Naive thymus-derived CD4-positive, alpha-beta T cell (primary cell): ENCODE measurements at regions not wholly inside any gene's neighbourhood (a gene's known extent, or its start where the extent isn't known, plus 50 kb on each side); places are given as distances from the start of the nearest gene placed in this dataset.

Experiments
- ATAC-seq: fragments of 150-1000 bp; cut with Tn5 transposase; 2 replicates; pipeline ENCODE4 v1.10.0; 2021; ENCODE audit warnings: mild to moderate bottlenecking, moderate library complexity
- CTCF ChIA-PET: fragments of 350-600 bp; sonication (Branson Sonifier 250); formaldehyde crosslinking; loops from one replicate; lab custom pipeline; 2021; ENCODE audit warnings: antibody characterized with exemption; lab: Charles Lee
- POLR2A ChIA-PET: fragments of 350-600 bp; sonication (Branson Sonifier 250); formaldehyde crosslinking; loops from one replicate; lab custom pipeline; 2021; ENCODE audit warnings: antibody characterized with exemption, inconsistent platforms; lab: Charles Lee
- DNase-seq, 9 donors: peaks; one replicate each; pipeline versions ENCODE4 v3.0.0 to v3.0.0-alpha.2; 2020 to 2022; ENCODE audit warnings: mixed read lengths in 1 of 9
- H3K27ac ChIP-seq: one replicate; pipeline ENCODE4 v1.7.0; 2013; ENCODE audit warnings: mild to moderate bottlenecking, low read depth, low read length, moderate library complexity
- H3K27me3 ChIP-seq, 2 donors: one replicate each; pipeline ENCODE4 v1.7.0; 2013; ENCODE audit warnings: low read length in 2 of 2, mild to moderate bottlenecking in 2 of 2, moderate library complexity in 2 of 2; ENCODE audit not compliant: control insufficient read depth in 2 of 2, insufficient read depth in 2 of 2
- H3K36me3 ChIP-seq, 3 experiments: 1 replicate in 2 of 3; 2 replicates in 1 of 3; pipeline ENCODE4 v1.7.0; 2013; ENCODE audit warnings: low read length in 3 of 3, mild to moderate bottlenecking in 3 of 3, moderate library complexity in 1 of 3; ENCODE audit not compliant: insufficient read depth in 3 of 3, control insufficient read depth in 2 of 3
- H3K4me1 ChIP-seq, 2 donors: one replicate each; pipeline ENCODE4 v1.7.0; 2013; ENCODE audit warnings: low read length in 2 of 2, mild to moderate bottlenecking in 2 of 2, moderate library complexity in 1 of 2; ENCODE audit not compliant: control insufficient read depth in 2 of 2, insufficient read depth in 2 of 2
- H3K4me3 ChIP-seq: 2 replicates; pipeline ENCODE4 v1.7.0; 2013; ENCODE audit warnings: mild to moderate bottlenecking, low read length
- H3K9me3 ChIP-seq, 3 experiments: 1 replicate in 2 of 3; 2 replicates in 1 of 3; pipeline ENCODE4 v1.7.0; 2013; ENCODE audit warnings: low read length in 3 of 3; ENCODE audit not compliant: control insufficient read depth in 2 of 3
- H3K27ac Mint-ChIP-seq, 9 donors: one replicate each; pipeline ENCODE4 v1.8.0; 2020 to 2022; ENCODE audit warnings: mixed read lengths in 9 of 9, mild to moderate bottlenecking in 8 of 9, moderate library complexity in 5 of 9, inconsistent platforms in 2 of 9
- H3K27me3 Mint-ChIP-seq, 5 donors: one replicate each; pipeline ENCODE4 v1.8.0; 2021 to 2022; ENCODE audit warnings: mixed read lengths in 5 of 5, mild to moderate bottlenecking in 1 of 5
- H3K36me3 Mint-ChIP-seq, 5 donors: one replicate each; pipeline ENCODE4 v1.8.0; 2020 to 2022; ENCODE audit warnings: mixed read lengths in 5 of 5, mild to moderate bottlenecking in 3 of 5, inconsistent platforms in 1 of 5
- H3K4me1 Mint-ChIP-seq, 7 donors: one replicate each; pipeline ENCODE4 v1.8.0; 2020 to 2022; ENCODE audit warnings: mixed read lengths in 7 of 7, mild to moderate bottlenecking in 3 of 7, inconsistent platforms in 1 of 7
- H3K4me3 Mint-ChIP-seq, 10 donors: one replicate each; pipeline ENCODE4 v1.8.0; 2020 to 2022; ENCODE audit warnings: mild to moderate bottlenecking in 10 of 10, mixed read lengths in 10 of 10, moderate library complexity in 6 of 10, inconsistent platforms in 2 of 10
- H3K9me3 Mint-ChIP-seq, 11 donors: one replicate each; pipeline ENCODE4 v1.8.0; 2020 to 2022; ENCODE audit warnings: mixed read lengths in 11 of 11, mild to moderate bottlenecking in 4 of 11, inconsistent platforms in 1 of 11, moderate library complexity in 1 of 11
- intact Hi-C, 2 donors: fragments of 100-400 bp; cut with micrococcal nuclease; formaldehyde crosslinking; loops; one replicate each; pipeline ENCODE4 v1.15.1; 2023

- ChIA-PET CTCF (no interaction called here), POLR2A (no interaction called here)
- H3K27me3 ChIP-seq = no peaks in the 10 kb centered on the region
- Mint-ChIP-seq H3K4me1 (peaks cover 0 to 21% (median 4%) of the 10 kb centered on the region in 7 donors), H3K27me3 (no peaks in the 10 kb centered on the region), H3K9me3 (peaks cover 0 to 1% (median 0%) of the 10 kb centered on the region in 11 donors), H3K27ac (no peak overlapping the region), H3K4me3 (no peak overlapping the region), H3K36me3 (no peaks in the 10 kb centered on the region)
- H3K4me3 ChIP-seq = no peak overlapping the region
- H3K27ac ChIP-seq = no peak overlapping the region
- intact Hi-C loops = no loop called here
- no peaks in the 10 kb centered on the region for H3K4me1 ChIP-seq
- DNase-seq = no peak
- no peaks in the 10 kb centered on the region for H3K9me3 ChIP-seq
- no peaks in the 10 kb centered on the region for H3K36me3 ChIP-seq
- ATAC-seq = no peak
Measured at GRCh38 chr12:87660291-87660690, 368.9 kb downstream of the C12orf50 start.

DNA sequence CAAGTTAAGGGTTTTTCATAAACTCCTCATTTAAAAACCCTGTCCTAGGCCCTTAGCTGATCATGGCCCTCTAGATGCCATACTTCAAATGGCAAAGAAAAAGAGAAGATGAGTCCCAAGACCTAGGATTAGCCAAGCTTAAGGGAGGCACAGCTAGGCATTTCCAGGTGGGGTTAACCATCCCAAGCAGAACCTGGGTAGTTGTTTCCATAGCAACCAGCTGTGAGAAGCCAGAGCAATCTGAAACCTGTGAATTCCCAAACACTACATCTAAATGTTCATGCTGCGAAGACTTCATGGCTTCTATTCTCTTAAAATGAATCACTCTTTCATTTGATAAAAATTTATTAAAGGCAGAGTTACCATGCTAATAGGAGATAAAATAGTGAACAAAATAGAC is 372.9 kb downstream of the C12orf50 start:
- H3K4me3 ChIP-seq = no peak overlapping the region
- peaks cover 0 to 3% (median 0%) of the 10 kb centered on the region in 11 donors for H3K9me3 Mint-ChIP-seq
- H3K27ac Mint-ChIP-seq = no peak overlapping the region
- no peaks in the 10 kb centered on the region for H3K36me3 Mint-ChIP-seq
- CTCF ChIA-PET = no interaction called here
- DNase-seq = no peak
- no peaks in the 10 kb centered on the region for H3K9me3 ChIP-seq
- peaks cover 0 to 2% (median 0%) of the 10 kb centered on the region in 7 donors for H3K4me1 Mint-ChIP-seq
- no peak for ATAC-seq
- no peak overlapping the region for H3K27ac ChIP-seq
- no peaks in the 10 kb centered on the region for H3K36me3 ChIP-seq
- intact Hi-C loops = no loop called here
- H3K27me3 ChIP-seq = no peaks in the 10 kb centered on the region
- no peaks in the 10 kb centered on the region for H3K27me3 Mint-ChIP-seq
- POLR2A ChIA-PET = no interaction called here
- H3K4me3 Mint-ChIP-seq = no peak overlapping the region
- no peaks in the 10 kb centered on the region for H3K4me1 ChIP-seq

GRCh38 chr12:87651670-87652425 is 377.4 kb downstream of the C12orf50 start:
- Histone ChIP-seq H3K27ac (no peak overlapping the region), H3K27me3 (no peaks in the 10 kb centered on the region), H3K36me3 (no peaks in the 10 kb centered on the region), H3K4me3 (no peak overlapping the region), H3K9me3 (no peaks in the 10 kb centered on the region), H3K4me1 (no peaks in the 10 kb centered on the region)
- ATAC-seq (no peak), DNase-seq (no peak)
- H3K4me1 Mint-ChIP-seq = no peaks in the 10 kb centered on the region
- no peaks in the 10 kb centered on the region for H3K36me3 Mint-ChIP-seq
- intact Hi-C loops = no loop called here
- H3K4me3 Mint-ChIP-seq = no peak overlapping the region
- no peak overlapping the region for H3K27ac Mint-ChIP-seq
- POLR2A ChIA-PET = no interaction called here
- peaks cover 0 to 5% (median 0%) of the 10 kb centered on the region in 11 donors for H3K9me3 Mint-ChIP-seq
- H3K27me3 Mint-ChIP-seq = no peaks in the 10 kb centered on the region
- CTCF ChIA-PET = no interaction called here

DNA sequence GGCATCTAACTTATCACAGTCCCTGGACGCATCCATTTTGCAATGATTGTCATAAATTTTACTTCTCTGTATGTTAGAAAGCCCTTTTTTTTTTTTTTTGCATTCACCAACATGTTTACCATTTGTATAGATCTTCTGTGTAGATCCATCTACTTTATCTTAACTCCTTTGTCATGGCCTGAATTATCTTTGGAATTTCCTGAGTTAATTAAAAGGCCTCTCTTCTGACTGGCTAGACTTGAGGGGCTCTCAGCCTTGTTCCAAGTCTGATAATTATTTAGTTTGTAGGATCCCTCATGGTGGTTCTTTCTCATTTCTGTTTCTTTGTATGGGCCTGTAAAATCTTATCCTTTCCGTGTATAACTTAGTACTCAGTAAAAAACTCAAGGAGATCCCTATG is 387.0 kb downstream of the C12orf50 start:
- Histone ChIP-seq H3K27me3 (no peaks in the 10 kb centered on the region), H3K36me3 (no peaks in the 10 kb centered on the region), H3K4me1 (no peaks in the 10 kb centered on the region), H3K9me3 (no peaks in the 10 kb centered on the region), H3K4me3 (no peak overlapping the region), H3K27ac (no peak overlapping the region)
- no peak for ATAC-seq
- H3K27ac Mint-ChIP-seq = no peak overlapping the region
- H3K27me3 Mint-ChIP-seq = no peaks in the 10 kb centered on the region
- peaks cover 0 to 5% (median 0%) of the 10 kb centered on the region in 11 donors for H3K9me3 Mint-ChIP-seq
- DNase-seq = no peak
- H3K4me3 Mint-ChIP-seq = no peak overlapping the region
- CTCF ChIA-PET = no interaction called here
- no peaks in the 10 kb centered on the region for H3K4me1 Mint-ChIP-seq
- POLR2A ChIA-PET = no interaction called here
- H3K36me3 Mint-ChIP-seq = no peaks in the 10 kb centered on the region
- intact Hi-C loops = no loop called here

- H3K4me1 ChIP-seq = no peaks in the 10 kb centered on the region
- no peak overlapping the region for H3K27ac Mint-ChIP-seq
- ChIA-PET CTCF (no interaction called here), POLR2A (no interaction called here)
- no peaks in the 10 kb centered on the region for H3K27me3 Mint-ChIP-seq
- H3K9me3 Mint-ChIP-seq = peaks cover 0 to 12% (median 0%) of the 10 kb centered on the region in 11 donors
- intact Hi-C loops = no loop called here
- H3K4me1 Mint-ChIP-seq = no peaks in the 10 kb centered on the region
- H3K27ac ChIP-seq = no peak overlapping the region
- no peaks in the 10 kb centered on the region for H3K9me3 ChIP-seq
- no peaks in the 10 kb centered on the region for H3K27me3 ChIP-seq
- ATAC-seq (no peak), DNase-seq (no peak)
- no peak overlapping the region for H3K4me3 ChIP-seq
- H3K4me3 Mint-ChIP-seq = no peak overlapping the region
- no peaks in the 10 kb centered on the region for H3K36me3 Mint-ChIP-seq
- H3K36me3 ChIP-seq = no peaks in the 10 kb centered on the region
Measured at GRCh38 chr12:87618199-87618598, 411.0 kb downstream of the C12orf50 start.

DNA sequence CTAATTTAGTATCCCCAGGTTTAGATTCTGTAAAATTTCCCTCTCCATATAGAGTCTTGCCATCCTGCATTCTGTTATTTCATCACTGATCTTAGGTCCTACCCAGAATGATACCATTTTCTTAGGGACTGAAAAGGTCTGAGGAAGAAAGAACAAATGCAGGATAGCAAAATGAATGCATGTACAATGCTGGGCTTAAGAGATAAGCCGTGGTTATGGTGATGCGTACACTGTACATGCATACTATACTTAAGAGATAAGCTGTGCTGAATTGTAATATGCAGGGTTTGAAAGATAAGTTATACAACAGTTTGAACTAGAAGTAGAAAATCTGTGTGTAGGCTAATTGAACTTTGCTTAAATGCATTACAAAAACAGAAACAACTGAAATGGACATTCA is 416.2 kb downstream of the C12orf50 start:
- DNase-seq = no peak
- Mint-ChIP-seq H3K4me3 (no peak overlapping the region), H3K36me3 (no peaks in the 10 kb centered on the region), H3K27ac (no peak overlapping the region), H3K27me3 (no peaks in the 10 kb centered on the region), H3K4me1 (no peaks in the 10 kb centered on the region), H3K9me3 (peaks cover 0 to 11% (median 0%) of the 10 kb centered on the region in 11 donors)
- ChIA-PET POLR2A (no interaction called here), CTCF (no interaction called here)
- Histone ChIP-seq H3K27ac (no peak overlapping the region), H3K4me1 (no peaks in the 10 kb centered on the region), H3K27me3 (no peaks in the 10 kb centered on the region), H3K4me3 (no peak overlapping the region), H3K9me3 (no peaks in the 10 kb centered on the region), H3K36me3 (no peaks in the 10 kb centered on the region)
- ATAC-seq = no peak
- intact Hi-C loops = no loop called here

DNA sequence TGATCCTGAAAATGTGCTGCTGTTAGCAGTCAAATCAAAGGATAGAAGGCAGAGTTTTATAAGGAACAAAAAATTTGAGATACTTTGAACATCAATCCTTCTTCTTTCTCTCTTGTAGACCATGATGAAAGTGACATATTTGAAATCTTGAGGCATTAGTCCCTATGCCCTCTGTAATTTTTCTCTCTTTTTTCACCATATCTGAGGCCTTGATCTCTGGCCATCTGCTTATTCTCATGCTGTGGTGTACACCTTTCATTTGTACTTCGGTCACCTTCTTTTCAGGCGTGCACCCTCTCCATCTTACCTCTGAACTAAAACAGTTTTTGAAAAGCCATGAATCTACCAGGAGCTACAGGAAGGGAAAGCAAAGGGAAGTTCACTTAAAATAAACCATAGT is 420.9 kb downstream of the C12orf50 start:
- Histone ChIP-seq H3K4me1 (no peaks in the 10 kb centered on the region), H3K4me3 (no peak overlapping the region), H3K36me3 (no peaks in the 10 kb centered on the region), H3K9me3 (peaks cover 0 to 5% (median 0%) of the 10 kb centered on the region in 3 experiments), H3K27ac (no peak overlapping the region), H3K27me3 (no peaks in the 10 kb centered on the region)
- intact Hi-C loops = no loop called here
- ChIA-PET POLR2A (no interaction called here), CTCF (no interaction called here)
- DNase-seq (no peak), ATAC-seq (no peak)
- Mint-ChIP-seq H3K4me1 (no peaks in the 10 kb centered on the region), H3K4me3 (no peak overlapping the region), H3K27ac (no peak overlapping the region), H3K27me3 (no peaks in the 10 kb centered on the region), H3K36me3 (peaks cover 0 to 3% (median 0%) of the 10 kb centered on the region in 5 donors), H3K9me3 (peaks cover 0 to 29% (median 4%) of the 10 kb centered on the region in 11 donors)
